ENCODE measurements at regions not wholly inside any gene's neighbourhood (a gene's known extent, or its start where the extent isn't known, plus 50 kb on each side); places are given as distances from the start of the nearest gene placed in this dataset.

DNA sequence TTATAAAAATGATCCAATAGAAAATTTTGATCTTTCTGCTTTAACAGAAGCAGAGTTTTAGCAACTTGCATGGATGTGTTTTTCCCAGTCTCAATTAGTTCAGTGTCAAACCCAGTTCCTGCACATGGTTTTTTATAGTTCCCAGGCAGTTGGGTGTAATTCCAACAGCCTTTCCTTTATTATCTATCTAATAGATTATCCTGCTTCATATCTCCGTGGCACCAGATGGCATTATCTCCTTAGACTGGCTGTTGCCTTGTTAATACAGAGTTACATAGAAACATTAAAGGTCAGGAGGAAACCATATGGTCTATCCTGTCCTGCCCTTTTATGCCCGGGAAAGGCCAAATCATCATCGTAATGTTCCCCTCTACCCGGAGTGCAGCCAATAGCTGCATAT is 400.9 kb upstream of the SMIM21 start:
- DNase-seq (ENCODE audit: low spot score), result no peak
- Histone ChIP-seq H4K20me1 (ENCODE audit: insufficient read depth, low read length) (no peaks in the 10 kb centered on the region), H3K4me1 (ENCODE audit: insufficient read depth, low read length, poor library complexity, severe bottlenecking) (no peaks in the 10 kb centered on the region), H3K9me2 (ENCODE audit: insufficient read depth, low read length) (no peaks in the 10 kb centered on the region), H2AFZ (ENCODE audit: low read length) (no peak overlapping the region), H3K36me3 (ENCODE audit: insufficient read depth, low read length) (no peaks in the 10 kb centered on the region), H3K9me3 (ENCODE audit: low read length) (no peaks in the 10 kb centered on the region), H3K4me2 (ENCODE audit: low read length) (no peak overlapping the region), H3K27ac (ENCODE audit: low read depth, low read length, poor library complexity, severe bottlenecking) (no peak overlapping the region), H3K79me2 (ENCODE audit: insufficient read depth, low read depth, low read length) (no peaks in the 10 kb centered on the region), H3K4me3 (ENCODE audit: low read depth, low read length, poor library complexity, severe bottlenecking) (no peak overlapping the region)
- ChIA-PET CTCF (ENCODE audit: unreplicated experiment) (no interaction called here), POLR2A (no interaction called here)
- TF ChIP-seq, protein P1, sequence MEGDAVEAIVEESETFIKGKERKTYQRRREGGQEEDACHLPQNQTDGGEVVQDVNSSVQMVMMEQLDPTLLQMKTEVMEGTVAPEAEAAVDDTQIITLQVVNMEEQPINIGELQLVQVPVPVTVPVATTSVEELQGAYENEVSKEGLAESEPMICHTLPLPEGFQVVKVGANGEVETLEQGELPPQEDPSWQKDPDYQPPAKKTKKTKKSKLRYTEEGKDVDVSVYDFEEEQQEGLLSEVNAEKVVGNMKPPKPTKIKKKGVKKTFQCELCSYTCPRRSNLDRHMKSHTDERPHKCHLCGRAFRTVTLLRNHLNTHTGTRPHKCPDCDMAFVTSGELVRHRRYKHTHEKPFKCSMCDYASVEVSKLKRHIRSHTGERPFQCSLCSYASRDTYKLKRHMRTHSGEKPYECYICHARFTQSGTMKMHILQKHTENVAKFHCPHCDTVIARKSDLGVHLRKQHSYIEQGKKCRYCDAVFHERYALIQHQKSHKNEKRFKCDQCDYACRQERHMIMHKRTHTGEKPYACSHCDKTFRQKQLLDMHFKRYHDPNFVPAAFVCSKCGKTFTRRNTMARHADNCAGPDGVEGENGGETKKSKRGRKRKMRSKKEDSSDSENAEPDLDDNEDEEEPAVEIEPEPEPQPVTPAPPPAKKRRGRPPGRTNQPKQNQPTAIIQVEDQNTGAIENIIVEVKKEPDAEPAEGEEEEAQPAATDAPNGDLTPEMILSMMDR (conservative IDR thresholded peaks at IDR 0.05; ENCODE audit: low read length), result no peak
- no peak for TF ChIP-seq EZH2phosphoT487 (IDR thresholded peaks at IDR 0.05; ENCODE audit: borderline replicate concordance, low read depth, low read length)
- BruUV-seq (replicated peaks), result no TSS peak
- intact Hi-C loops (cut with micrococcal nuclease; ENCODE audit: unreplicated experiment), result no loop called here

DNA sequence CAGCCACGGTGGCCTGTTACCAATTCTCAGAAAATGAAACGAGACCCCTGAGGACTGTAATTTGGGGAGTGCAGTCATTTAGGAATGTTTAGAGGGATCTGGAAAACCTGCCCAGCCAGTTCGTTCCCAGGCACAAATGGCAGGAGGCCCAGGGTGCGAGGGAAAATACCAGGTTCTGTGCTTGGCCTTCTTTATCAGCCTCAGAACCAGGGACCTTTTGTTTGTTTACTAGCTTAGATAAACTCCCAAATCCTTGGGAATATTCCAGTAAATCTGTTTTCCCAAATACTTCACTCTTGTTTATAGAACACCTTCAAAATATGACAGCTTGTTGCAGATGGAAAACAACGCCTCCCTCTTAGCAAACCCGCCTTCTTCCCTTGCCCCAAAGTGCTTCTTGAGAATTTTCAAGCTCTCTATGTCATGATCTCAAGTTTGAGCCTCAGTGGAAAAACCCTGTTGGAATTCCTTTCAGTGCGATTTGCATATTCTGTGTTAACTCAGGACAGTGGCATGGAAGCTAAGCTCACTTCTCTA is 400.3 kb upstream of the SMIM21 start:
- H3K9me3 ChIP-seq (ENCODE audit: low read length), result no peaks in the 10 kb centered on the region
- ChIA-PET CTCF (ENCODE audit: unreplicated experiment) (no interaction called here), POLR2A (interaction anchor here (0.6 kb wide), 1 partner anchor 423 kb away, joined by 7 read pairs; no protein-coding TSS in a partner anchor)
- H4K20me1 ChIP-seq (ENCODE audit: insufficient read depth, low read length), result no peaks in the 10 kb centered on the region
- H3K27ac ChIP-seq (ENCODE audit: low read depth, low read length, poor library complexity, severe bottlenecking), result no peak overlapping the region
- TF ChIP-seq, protein P1 (conservative IDR thresholded peaks at IDR 0.05; ENCODE audit: low read length), result no peak
- TF ChIP-seq EZH2phosphoT487 (IDR thresholded peaks at IDR 0.05; ENCODE audit: borderline replicate concordance, low read depth, low read length), result no peak
- no peaks in the 10 kb centered on the region for H3K4me1 ChIP-seq (ENCODE audit: insufficient read depth, low read length, poor library complexity, severe bottlenecking)
- intact Hi-C loops (cut with micrococcal nuclease; ENCODE audit: unreplicated experiment), result no loop called here
- no peak overlapping the region for H3K4me2 ChIP-seq (ENCODE audit: low read length)
- no peak overlapping the region for H2AFZ ChIP-seq (ENCODE audit: low read length)
- H3K9me2 ChIP-seq (ENCODE audit: insufficient read depth, low read length), result no peaks in the 10 kb centered on the region
- no peaks in the 10 kb centered on the region for H3K36me3 ChIP-seq (ENCODE audit: insufficient read depth, low read length)
- no peak overlapping the region for H3K4me3 ChIP-seq (ENCODE audit: low read depth, low read length, poor library complexity, severe bottlenecking)
- no peaks in the 10 kb centered on the region for H3K79me2 ChIP-seq (ENCODE audit: insufficient read depth, low read depth, low read length)
- no TSS peak for BruUV-seq (replicated peaks)
- DNase-seq (ENCODE audit: low spot score), result no peak

DNA sequence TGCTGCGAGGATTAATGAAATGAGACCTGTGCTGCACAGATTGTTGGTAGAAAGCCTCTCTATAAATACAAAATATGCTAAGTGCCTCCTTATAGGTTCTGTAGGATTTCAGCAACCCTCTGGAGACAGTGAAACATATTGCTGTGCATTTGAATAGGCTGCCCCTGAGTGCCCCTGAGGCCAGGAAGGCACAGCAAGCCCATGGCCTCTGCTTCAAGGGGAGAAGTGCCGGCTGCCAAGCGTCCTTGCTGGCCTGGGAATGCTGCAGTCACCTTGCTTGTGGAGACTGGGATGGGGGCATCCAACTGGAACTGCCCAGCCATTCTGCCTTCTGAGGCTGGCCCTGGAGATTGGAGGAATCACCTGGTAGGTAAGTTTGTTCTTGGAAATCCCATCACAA is 397.2 kb upstream of the SMIM21 start:
- H3K4me3 ChIP-seq (ENCODE audit: low read depth, low read length, poor library complexity, severe bottlenecking), result no peak overlapping the region
- CTCF ChIA-PET (ENCODE audit: unreplicated experiment), result no interaction called here
- BruUV-seq (replicated peaks), result no TSS peak
- H2AFZ ChIP-seq (ENCODE audit: low read length), result no peak overlapping the region
- no peaks in the 10 kb centered on the region for H4K20me1 ChIP-seq (ENCODE audit: insufficient read depth, low read length)
- no peak overlapping the region for H3K27ac ChIP-seq (ENCODE audit: low read depth, low read length, poor library complexity, severe bottlenecking)
- no peaks in the 10 kb centered on the region for H3K79me2 ChIP-seq (ENCODE audit: insufficient read depth, low read depth, low read length)
- H3K9me3 ChIP-seq (ENCODE audit: low read length), result no peaks in the 10 kb centered on the region
- POLR2A ChIA-PET, result no interaction called here
- no peaks in the 10 kb centered on the region for H3K9me2 ChIP-seq (ENCODE audit: insufficient read depth, low read length)
- TF ChIP-seq, protein P1 (conservative IDR thresholded peaks at IDR 0.05; ENCODE audit: low read length), result no peak
- TF ChIP-seq EZH2phosphoT487 (IDR thresholded peaks at IDR 0.05; ENCODE audit: borderline replicate concordance, low read depth, low read length), result no peak
- no peaks in the 10 kb centered on the region for H3K4me1 ChIP-seq (ENCODE audit: insufficient read depth, low read length, poor library complexity, severe bottlenecking)
- H3K36me3 ChIP-seq (ENCODE audit: insufficient read depth, low read length), result no peaks in the 10 kb centered on the region
- no peak for DNase-seq (ENCODE audit: low spot score)
- intact Hi-C loops (cut with micrococcal nuclease; ENCODE audit: unreplicated experiment), result no loop called here
- no peak overlapping the region for H3K4me2 ChIP-seq (ENCODE audit: low read length)
